ENCODE measurements at regions not wholly inside any gene's neighbourhood (a gene's known extent, or its start where the extent isn't known, plus 50 kb on each side); places are given as distances from the start of the nearest gene placed in this dataset.

DNA sequence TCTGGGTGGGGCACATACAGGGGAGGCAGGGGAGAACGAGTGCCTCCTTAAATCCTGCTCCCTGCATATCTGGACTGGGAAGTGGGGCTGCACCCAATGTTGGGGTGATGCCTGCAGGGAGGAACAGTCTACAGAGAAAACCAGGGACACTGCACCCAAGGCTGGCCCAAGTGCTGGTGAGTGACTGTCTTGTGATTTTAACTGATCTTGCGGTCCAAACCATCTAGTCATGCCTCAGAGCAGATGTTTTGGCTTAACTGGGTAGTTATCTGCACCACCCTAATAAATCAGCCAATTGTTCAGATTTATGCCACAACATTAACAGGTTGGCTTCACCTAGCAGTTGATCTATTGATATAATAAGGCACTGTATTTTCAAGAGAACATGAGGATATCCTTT, 219.2 kb upstream of the IRS2 start:
- TF ChIP-seq, protein P1, sequence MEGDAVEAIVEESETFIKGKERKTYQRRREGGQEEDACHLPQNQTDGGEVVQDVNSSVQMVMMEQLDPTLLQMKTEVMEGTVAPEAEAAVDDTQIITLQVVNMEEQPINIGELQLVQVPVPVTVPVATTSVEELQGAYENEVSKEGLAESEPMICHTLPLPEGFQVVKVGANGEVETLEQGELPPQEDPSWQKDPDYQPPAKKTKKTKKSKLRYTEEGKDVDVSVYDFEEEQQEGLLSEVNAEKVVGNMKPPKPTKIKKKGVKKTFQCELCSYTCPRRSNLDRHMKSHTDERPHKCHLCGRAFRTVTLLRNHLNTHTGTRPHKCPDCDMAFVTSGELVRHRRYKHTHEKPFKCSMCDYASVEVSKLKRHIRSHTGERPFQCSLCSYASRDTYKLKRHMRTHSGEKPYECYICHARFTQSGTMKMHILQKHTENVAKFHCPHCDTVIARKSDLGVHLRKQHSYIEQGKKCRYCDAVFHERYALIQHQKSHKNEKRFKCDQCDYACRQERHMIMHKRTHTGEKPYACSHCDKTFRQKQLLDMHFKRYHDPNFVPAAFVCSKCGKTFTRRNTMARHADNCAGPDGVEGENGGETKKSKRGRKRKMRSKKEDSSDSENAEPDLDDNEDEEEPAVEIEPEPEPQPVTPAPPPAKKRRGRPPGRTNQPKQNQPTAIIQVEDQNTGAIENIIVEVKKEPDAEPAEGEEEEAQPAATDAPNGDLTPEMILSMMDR (IDR thresholded peaks at IDR 0.05) = no peak
- no peak for TF ChIP-seq POLR2A (IDR thresholded peaks at IDR 0.05)

Data from vagina (tissue), 2 donors.